ENCODE measurements at regions not wholly inside any gene's neighbourhood (a gene's known extent, or its start where the extent isn't known, plus 50 kb on each side); places are given as distances from the start of the nearest gene placed in this dataset.

- no peaks in the 10 kb centered on the region for H3K9me3 ChIP-seq (replicated peaks; ENCODE audit: insufficient read depth, low read length)
- H3K4me3 ChIP-seq (ENCODE audit: low read length), result no peak overlapping the region
- no peaks in the 10 kb centered on the region for H3K27me3 ChIP-seq (replicated peaks; ENCODE audit: insufficient read depth, low read length)
- H3K9me2 ChIP-seq (replicated peaks; ENCODE audit: insufficient read depth, low read length), result no peaks in the 10 kb centered on the region
- no peak overlapping the region for H3K9ac ChIP-seq (ENCODE audit: low read length)
- no peak overlapping the region for H2AFZ ChIP-seq (ENCODE audit: low read length)
- TF ChIP-seq EZH2phosphoT487 (IDR thresholded peaks at IDR 0.05; ENCODE audit: low read length), result no peak
- TF ChIP-seq CTCF (IDR thresholded peaks at IDR 0.05; ENCODE audit: low read length), result no peak
- TF ChIP-seq EZH2 (optimal IDR thresholded peaks at IDR 0.05; ENCODE audit: low read depth, low read length), result no peak
- no peaks in the 10 kb centered on the region for H3K79me2 ChIP-seq (ENCODE audit: low read length)
- no peaks in the 10 kb centered on the region for H3F3A ChIP-seq (ENCODE audit: insufficient read depth, low read length)
- no peak overlapping the region for H3K4me2 ChIP-seq (ENCODE audit: low read depth, low read length)
- no peaks in the 10 kb centered on the region for H4K20me1 ChIP-seq (ENCODE audit: insufficient read depth, low read length)
- no peak for DNase-seq
- no peaks in the 10 kb centered on the region for H3K36me3 ChIP-seq (replicated peaks; ENCODE audit: insufficient read depth, low read length)
- no peak overlapping the region for H3K27ac ChIP-seq (ENCODE audit: low read length)
- H3K4me1 ChIP-seq (ENCODE audit: low read length), result no peaks in the 10 kb centered on the region
These were observed 588.2 kb downstream of the HTR1A start for GRCh38 chr5:63374085-63374484.

- no peak overlapping the region for H3K27ac ChIP-seq (ENCODE audit: low read length)
- no peak for DNase-seq
- H3K9me2 ChIP-seq (replicated peaks; ENCODE audit: insufficient read depth, low read length), result no peaks in the 10 kb centered on the region
- no peak overlapping the region for H2AFZ ChIP-seq (ENCODE audit: low read length)
- H3K36me3 ChIP-seq (replicated peaks; ENCODE audit: insufficient read depth, low read length), result no peaks in the 10 kb centered on the region
- no peaks in the 10 kb centered on the region for H3K79me2 ChIP-seq (ENCODE audit: low read length)
- no peaks in the 10 kb centered on the region for H3K9me3 ChIP-seq (replicated peaks; ENCODE audit: insufficient read depth, low read length)
- H3K4me1 ChIP-seq (ENCODE audit: low read length), result no peaks in the 10 kb centered on the region
- no peak overlapping the region for H3K4me2 ChIP-seq (ENCODE audit: low read depth, low read length)
- H3K4me3 ChIP-seq (ENCODE audit: low read length), result no peak overlapping the region
- no peaks in the 10 kb centered on the region for H4K20me1 ChIP-seq (ENCODE audit: insufficient read depth, low read length)
- H3F3A ChIP-seq (ENCODE audit: insufficient read depth, low read length), result no peaks in the 10 kb centered on the region
- TF ChIP-seq EZH2phosphoT487 (IDR thresholded peaks at IDR 0.05; ENCODE audit: low read length) (no peak), EZH2 (optimal IDR thresholded peaks at IDR 0.05; ENCODE audit: low read depth, low read length) (no peak), CTCF (IDR thresholded peaks at IDR 0.05; ENCODE audit: low read length) (no peak)
- no peaks in the 10 kb centered on the region for H3K27me3 ChIP-seq (replicated peaks; ENCODE audit: insufficient read depth, low read length)
- H3K9ac ChIP-seq (ENCODE audit: low read length), result no peak overlapping the region
These were observed 611.1 kb downstream of the HTR1A start for GRCh38 chr5:63351164-63351563.

- no peaks in the 10 kb centered on the region for H3K27me3 ChIP-seq (replicated peaks; ENCODE audit: insufficient read depth, low read length)
- no peaks in the 10 kb centered on the region for H3K79me2 ChIP-seq (ENCODE audit: low read length)
- H3K9me3 ChIP-seq (replicated peaks; ENCODE audit: insufficient read depth, low read length), result no peaks in the 10 kb centered on the region
- no peaks in the 10 kb centered on the region for H3K36me3 ChIP-seq (replicated peaks; ENCODE audit: insufficient read depth, low read length)
- H2AFZ ChIP-seq (ENCODE audit: low read length), result no peak overlapping the region
- H3F3A ChIP-seq (ENCODE audit: insufficient read depth, low read length), result no peaks in the 10 kb centered on the region
- H3K4me3 ChIP-seq (ENCODE audit: low read length), result no peak overlapping the region
- H4K20me1 ChIP-seq (ENCODE audit: insufficient read depth, low read length), result no peaks in the 10 kb centered on the region
- TF ChIP-seq CTCF (IDR thresholded peaks at IDR 0.05; ENCODE audit: low read length) (no peak), EZH2 (optimal IDR thresholded peaks at IDR 0.05; ENCODE audit: low read depth, low read length) (no peak), EZH2phosphoT487 (IDR thresholded peaks at IDR 0.05; ENCODE audit: low read length) (no peak)
- DNase-seq, result no peak
- no peak overlapping the region for H3K27ac ChIP-seq (ENCODE audit: low read length)
- no peaks in the 10 kb centered on the region for H3K4me1 ChIP-seq (ENCODE audit: low read length)
- H3K9me2 ChIP-seq (replicated peaks; ENCODE audit: insufficient read depth, low read length), result no peaks in the 10 kb centered on the region
- no peak overlapping the region for H3K9ac ChIP-seq (ENCODE audit: low read length)
- no peak overlapping the region for H3K4me2 ChIP-seq (ENCODE audit: low read depth, low read length)
These were observed 615.8 kb downstream of the HTR1A start for GRCh38 chr5:63346451-63346850.
